OCI-LY7 (cell line): ENCODE measurements at regions not wholly inside any gene's neighbourhood (a gene's known extent, or its start where the extent isn't known, plus 50 kb on each side); places are given as distances from the start of the nearest gene placed in this dataset.

ENCODE experiments used
- CTCF ChIP-seq: fragments of 200-600 bp; sonication (generic); conservative IDR thresholded peaks from 2 replicates; pipeline ENCODE4 v1.5.1; 2014; ENCODE audit warnings: mild to moderate bottlenecking, antibody characterized with exemption, low read length, moderate library complexity, mixed read lengths
- EZH2phosphoT487 ChIP-seq: fragments of 200-600 bp; sonication (generic); IDR thresholded peaks from 2 replicates; pipeline ENCODE4 v1.6.1; 2018; ENCODE audit warnings: low read depth, borderline replicate concordance, mild to moderate bottlenecking, mixed run types, antibody characterized with exemption, low read length, moderate library complexity, mixed read lengths

- no peak for TF ChIP-seq CTCF
- TF ChIP-seq EZH2phosphoT487 = no peak
Observed at GRCh38 chr4:28832444-28832843, 1887.7 kb upstream of the PCDH7 start.
